ENCODE measurements at regions not wholly inside any gene's neighbourhood (a gene's known extent, or its start where the extent isn't known, plus 50 kb on each side); places are given as distances from the start of the nearest gene placed in this dataset.
"Not testable (repeated sequence)": the region's sequence is repeated elsewhere in the genome, so short reads cannot be mapped to it uniquely, and the experiment has no call there.

GRCh38 chr7:84817016-84817415, 369.8 kb downstream of the SEMA3D start:
- no peak for DNase-seq

GRCh38 chr7:84813376-84813775, 373.5 kb downstream of the SEMA3D start:
- no peak for DNase-seq

- DNase-seq, result no peak
Observed at GRCh38 chr7:84812021-84812420, 374.8 kb downstream of the SEMA3D start.

GRCh38 chr7:84811362-84811761, 375.5 kb downstream of the SEMA3D start:
- no peak for DNase-seq

GRCh38 chr7:84809877-84810276, 377.0 kb downstream of the SEMA3D start:
- no peak for DNase-seq

GRCh38 chr7:84803979-84804378, 382.9 kb downstream of the SEMA3D start:
- no peak for DNase-seq

- no peak for DNase-seq
Observed at GRCh38 chr7:84801396-84801795, 385.5 kb downstream of the SEMA3D start.

GRCh38 chr7:84800846-84801245, 386.0 kb downstream of the SEMA3D start:
- DNase-seq, result no peak

GRCh38 chr7:84799106-84799505, 387.8 kb downstream of the SEMA3D start:
- DNase-seq, result no peak

- DNase-seq, result no peak
Observed at GRCh38 chr7:84792231-84792893, 394.5 kb downstream of the SEMA3D start.

- no peak for DNase-seq
Observed at GRCh38 chr7:84790882-84791281, 396.0 kb downstream of the SEMA3D start.

GRCh38 chr7:84786073-84786472, 400.8 kb downstream of the SEMA3D start:
- no peak for DNase-seq

- DNase-seq, result no peak
Observed at GRCh38 chr7:84784450-84784849, 402.4 kb downstream of the SEMA3D start.

GRCh38 chr7:84783141-84783778, 403.6 kb downstream of the SEMA3D start:
- DNase-seq, result no peak

- no peak for DNase-seq
Observed at GRCh38 chr7:84781838-84782237, 405.0 kb downstream of the SEMA3D start.

- DNase-seq, result no peak
Observed at GRCh38 chr7:84780158-84781124, 406.4 kb downstream of the SEMA3D start.

GRCh38 chr7:84757761-84758160, 429.1 kb downstream of the SEMA3D start:
- no peak for DNase-seq

GRCh38 chr7:84746353-84746752, 440.5 kb downstream of the SEMA3D start:
- no peak for DNase-seq

- no peak for DNase-seq
Observed at GRCh38 chr7:84744385-84744784, 442.5 kb downstream of the SEMA3D start.

GRCh38 chr7:84738583-84739150, 448.2 kb downstream of the SEMA3D start:
- no peak for DNase-seq

GRCh38 chr7:84735677-84736076, 451.2 kb downstream of the SEMA3D start:
- DNase-seq, result no peak

GRCh38 chr7:84735011-84735410, 451.8 kb downstream of the SEMA3D start:
- DNase-seq, result no peak

GRCh38 chr7:84733976-84734375, 452.9 kb downstream of the SEMA3D start:
- DNase-seq, result not testable (repeated sequence)

Data from NCI-H187 treated with DMSO at 0.1 percent for 48 hours (cell line).